ENCODE measurements at regions not wholly inside any gene's neighbourhood (a gene's known extent, or its start where the extent isn't known, plus 50 kb on each side); places are given as distances from the start of the nearest gene placed in this dataset.

DNA sequence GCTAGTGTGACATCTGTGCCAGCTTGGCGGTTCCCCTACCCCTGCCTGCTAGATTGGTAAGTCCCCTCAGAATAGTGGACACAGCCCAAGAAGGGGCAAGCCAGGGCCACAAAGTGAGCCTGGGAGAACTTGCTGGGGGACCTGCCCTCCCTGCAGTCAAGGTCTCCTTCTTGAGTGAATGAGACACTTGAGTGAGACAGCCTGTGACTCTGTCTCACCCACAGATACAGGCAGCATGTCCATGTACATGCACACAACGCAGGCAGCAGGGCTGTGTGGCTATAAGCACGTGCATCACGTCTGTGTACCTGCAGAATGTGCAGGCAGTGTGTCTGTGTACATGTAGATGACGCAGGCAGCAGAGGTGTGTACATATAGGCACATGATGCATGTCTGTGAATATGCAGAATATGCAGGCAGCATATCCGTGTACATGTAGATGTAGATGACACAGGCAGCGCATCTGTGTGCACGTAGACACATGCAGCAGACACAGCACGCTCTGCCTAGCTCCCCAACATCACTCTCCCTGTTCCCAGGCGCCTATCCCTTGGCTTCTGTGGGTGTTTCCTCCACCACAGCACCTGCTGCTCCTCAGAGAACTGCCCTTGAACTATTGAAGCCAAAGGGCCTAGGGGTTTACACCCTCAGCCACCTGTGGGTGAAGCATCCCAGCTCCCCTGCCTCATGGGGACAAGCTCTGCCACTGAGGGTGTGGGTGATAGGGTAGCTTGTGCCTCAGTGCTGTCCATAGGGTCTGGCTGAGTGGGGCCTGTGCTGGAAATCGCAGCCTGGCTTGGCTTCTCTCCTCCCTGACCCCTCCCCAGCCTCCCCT lies 147.2 kb upstream of the TWIST2 start:
- no peaks in the 10 kb centered on the region for H3F3A ChIP-seq (ENCODE audit: insufficient read depth, low read length)
- no peaks in the 10 kb centered on the region for H3K79me2 ChIP-seq (ENCODE audit: low read length)
- no peaks in the 10 kb centered on the region for H3K9me2 ChIP-seq (replicated peaks; ENCODE audit: insufficient read depth, low read length)
- TF ChIP-seq, protein P1, sequence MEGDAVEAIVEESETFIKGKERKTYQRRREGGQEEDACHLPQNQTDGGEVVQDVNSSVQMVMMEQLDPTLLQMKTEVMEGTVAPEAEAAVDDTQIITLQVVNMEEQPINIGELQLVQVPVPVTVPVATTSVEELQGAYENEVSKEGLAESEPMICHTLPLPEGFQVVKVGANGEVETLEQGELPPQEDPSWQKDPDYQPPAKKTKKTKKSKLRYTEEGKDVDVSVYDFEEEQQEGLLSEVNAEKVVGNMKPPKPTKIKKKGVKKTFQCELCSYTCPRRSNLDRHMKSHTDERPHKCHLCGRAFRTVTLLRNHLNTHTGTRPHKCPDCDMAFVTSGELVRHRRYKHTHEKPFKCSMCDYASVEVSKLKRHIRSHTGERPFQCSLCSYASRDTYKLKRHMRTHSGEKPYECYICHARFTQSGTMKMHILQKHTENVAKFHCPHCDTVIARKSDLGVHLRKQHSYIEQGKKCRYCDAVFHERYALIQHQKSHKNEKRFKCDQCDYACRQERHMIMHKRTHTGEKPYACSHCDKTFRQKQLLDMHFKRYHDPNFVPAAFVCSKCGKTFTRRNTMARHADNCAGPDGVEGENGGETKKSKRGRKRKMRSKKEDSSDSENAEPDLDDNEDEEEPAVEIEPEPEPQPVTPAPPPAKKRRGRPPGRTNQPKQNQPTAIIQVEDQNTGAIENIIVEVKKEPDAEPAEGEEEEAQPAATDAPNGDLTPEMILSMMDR (IDR thresholded peaks at IDR 0.05; ENCODE audit: low read length) = no peak
- TF ChIP-seq EZH2 (optimal IDR thresholded peaks at IDR 0.05; ENCODE audit: low read depth, low read length) = no peak
- TF ChIP-seq EZH2phosphoT487 (IDR thresholded peaks at IDR 0.05; ENCODE audit: low read length) = no peak
- H3K27me3 ChIP-seq (replicated peaks; ENCODE audit: insufficient read depth, low read length) = no peaks in the 10 kb centered on the region
- no peaks in the 10 kb centered on the region for H4K20me1 ChIP-seq (ENCODE audit: insufficient read depth, low read length)
- H3K4me3 ChIP-seq (ENCODE audit: low read length) = no peak overlapping the region
- no peak overlapping the region for H3K27ac ChIP-seq (ENCODE audit: low read length)
- no peaks in the 10 kb centered on the region for H3K4me1 ChIP-seq (ENCODE audit: low read length)
- H3K36me3 ChIP-seq (replicated peaks; ENCODE audit: insufficient read depth, low read length) = no peaks in the 10 kb centered on the region
- no peak overlapping the region for H3K4me2 ChIP-seq (ENCODE audit: low read depth, low read length)
- no peak for DNase-seq
- no peak overlapping the region for H2AFZ ChIP-seq (ENCODE audit: low read length)
- H3K9me3 ChIP-seq (replicated peaks; ENCODE audit: insufficient read depth, low read length) = no peaks in the 10 kb centered on the region
- no peak overlapping the region for H3K9ac ChIP-seq (ENCODE audit: low read length)

DNA sequence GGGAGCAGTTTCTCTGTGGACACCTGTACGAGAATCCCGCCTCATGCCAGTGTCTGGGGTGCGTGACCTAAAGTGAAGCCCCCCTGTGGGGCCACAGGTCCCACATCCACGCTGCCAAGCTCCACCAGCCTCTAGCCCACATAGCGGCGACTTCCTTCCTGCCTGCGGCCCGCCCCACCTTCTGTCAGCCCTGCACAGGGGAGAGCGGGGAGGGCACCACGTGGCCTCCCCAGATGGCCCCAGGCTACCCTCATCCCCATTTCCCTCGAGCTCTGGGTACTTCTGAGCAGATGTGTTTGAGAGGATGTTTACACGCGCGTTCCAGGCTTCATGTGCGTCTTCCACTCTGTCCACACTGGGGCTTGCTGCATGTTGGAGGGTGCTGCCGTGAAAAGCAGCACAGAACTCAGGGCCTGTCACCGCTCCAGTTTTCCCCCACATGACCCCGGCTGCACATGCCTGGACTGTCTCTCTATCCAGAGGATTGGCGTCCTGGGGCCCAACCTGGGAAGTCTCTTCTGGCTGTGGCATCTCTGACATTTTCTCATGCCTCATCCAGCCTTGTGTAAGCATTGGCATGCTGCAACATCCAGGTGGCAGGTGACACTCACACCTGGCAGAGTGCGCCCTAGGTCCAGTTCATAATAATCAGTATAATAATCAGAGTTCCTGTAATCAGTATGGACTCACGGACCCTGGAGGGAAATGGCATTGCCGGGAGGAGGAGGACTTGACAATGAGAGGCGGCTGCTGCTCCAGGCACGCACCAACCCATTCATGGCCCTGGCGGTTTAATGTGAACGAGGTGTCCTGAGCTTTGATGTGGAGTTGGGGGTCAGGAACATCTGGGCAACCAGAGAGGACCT lies 146.3 kb upstream of the TWIST2 start:
- no peaks in the 10 kb centered on the region for H3K36me3 ChIP-seq (replicated peaks; ENCODE audit: insufficient read depth, low read length)
- H3K9me3 ChIP-seq (replicated peaks; ENCODE audit: insufficient read depth, low read length) = no peaks in the 10 kb centered on the region
- no peak overlapping the region for H2AFZ ChIP-seq (ENCODE audit: low read length)
- no peak overlapping the region for H3K27ac ChIP-seq (ENCODE audit: low read length)
- H3K4me2 ChIP-seq (ENCODE audit: low read depth, low read length) = no peak overlapping the region
- H3K27me3 ChIP-seq (replicated peaks; ENCODE audit: insufficient read depth, low read length) = no peaks in the 10 kb centered on the region
- H3K79me2 ChIP-seq (ENCODE audit: low read length) = no peaks in the 10 kb centered on the region
- DNase-seq = no peak
- no peak for TF ChIP-seq EZH2 (optimal IDR thresholded peaks at IDR 0.05; ENCODE audit: low read depth, low read length)
- TF ChIP-seq, protein P1 (IDR thresholded peaks at IDR 0.05; ENCODE audit: low read length) = no peak
- no peak for TF ChIP-seq EZH2phosphoT487 (IDR thresholded peaks at IDR 0.05; ENCODE audit: low read length)
- H3K9me2 ChIP-seq (replicated peaks; ENCODE audit: insufficient read depth, low read length) = no peaks in the 10 kb centered on the region
- H3K4me1 ChIP-seq (ENCODE audit: low read length) = no peaks in the 10 kb centered on the region
- H3F3A ChIP-seq (ENCODE audit: insufficient read depth, low read length) = no peaks in the 10 kb centered on the region
- H3K4me3 ChIP-seq (ENCODE audit: low read length) = no peak overlapping the region
- H4K20me1 ChIP-seq (ENCODE audit: insufficient read depth, low read length) = no peaks in the 10 kb centered on the region
- no peak overlapping the region for H3K9ac ChIP-seq (ENCODE audit: low read length)

DNA sequence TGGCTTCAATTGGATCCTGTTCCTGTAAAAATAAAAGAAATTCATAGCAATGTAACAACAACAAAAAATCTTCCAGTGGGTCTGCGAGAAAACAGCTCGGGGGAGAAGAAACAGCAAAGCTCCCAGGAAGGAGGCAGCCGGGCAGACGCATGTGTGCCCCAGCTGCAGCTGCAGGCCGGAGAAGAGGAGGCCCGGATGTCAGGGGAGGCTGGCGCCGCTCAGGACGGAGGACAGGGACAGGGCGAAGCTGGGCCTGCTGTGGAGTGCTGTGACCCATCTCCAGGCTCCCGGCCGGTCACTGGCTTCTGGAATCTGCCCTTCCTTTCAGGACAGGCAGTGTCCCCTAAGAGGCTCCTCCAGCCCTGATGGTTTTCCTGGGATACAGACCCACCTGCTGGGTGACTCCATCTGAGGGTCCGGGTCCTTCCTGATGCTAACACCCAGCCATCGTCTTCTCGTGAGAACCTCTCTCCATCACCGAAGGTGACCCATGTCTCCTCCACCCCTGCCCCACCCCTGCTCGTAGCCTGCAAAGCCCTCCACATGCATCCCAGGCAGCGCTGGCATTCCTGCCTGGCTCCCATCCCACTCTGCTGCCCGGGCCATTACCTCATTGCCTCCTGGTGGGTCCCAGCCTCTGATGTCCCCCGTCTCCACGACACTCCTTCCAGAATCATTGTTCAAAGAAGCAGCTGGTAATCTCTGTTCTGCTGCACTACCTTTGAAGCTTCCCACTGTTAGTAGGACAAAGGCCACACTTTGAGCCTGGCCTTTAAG lies 145.4 kb upstream of the TWIST2 start:
- no peaks in the 10 kb centered on the region for H3K27me3 ChIP-seq (replicated peaks; ENCODE audit: insufficient read depth, low read length)
- no peak for DNase-seq
- H3K9ac ChIP-seq (ENCODE audit: low read length) = no peak overlapping the region
- TF ChIP-seq EZH2 (optimal IDR thresholded peaks at IDR 0.05; ENCODE audit: low read depth, low read length) = no peak
- TF ChIP-seq EZH2phosphoT487 (IDR thresholded peaks at IDR 0.05; ENCODE audit: low read length) = no peak
- TF ChIP-seq, protein P1 (IDR thresholded peaks at IDR 0.05; ENCODE audit: low read length) = no peak
- no peaks in the 10 kb centered on the region for H3K79me2 ChIP-seq (ENCODE audit: low read length)
- no peaks in the 10 kb centered on the region for H3K36me3 ChIP-seq (replicated peaks; ENCODE audit: insufficient read depth, low read length)
- no peaks in the 10 kb centered on the region for H4K20me1 ChIP-seq (ENCODE audit: insufficient read depth, low read length)
- H3K9me3 ChIP-seq (replicated peaks; ENCODE audit: insufficient read depth, low read length) = no peaks in the 10 kb centered on the region
- H3K4me1 ChIP-seq (ENCODE audit: low read length) = no peaks in the 10 kb centered on the region
- no peak overlapping the region for H3K4me3 ChIP-seq (ENCODE audit: low read length)
- no peak overlapping the region for H3K4me2 ChIP-seq (ENCODE audit: low read depth, low read length)
- H2AFZ ChIP-seq (ENCODE audit: low read length) = no peak overlapping the region
- H3K9me2 ChIP-seq (replicated peaks; ENCODE audit: insufficient read depth, low read length) = no peaks in the 10 kb centered on the region
- H3K27ac ChIP-seq (ENCODE audit: low read length) = no peak overlapping the region
- no peaks in the 10 kb centered on the region for H3F3A ChIP-seq (ENCODE audit: insufficient read depth, low read length)
